Neural cell (in vitro differentiated cells): ENCODE measurements at regions not wholly inside any gene's neighbourhood (a gene's known extent, or its start where the extent isn't known, plus 50 kb on each side); places are given as distances from the start of the nearest gene placed in this dataset.

Source experiments
- H2AFZ ChIP-seq: fragments of 200-600, 300-800 bp; sonication (generic), shearing (Covaris generic); 2 replicates; pipeline ENCODE4 v1.6.0; 2014; ENCODE audit warnings: low read depth, mild to moderate bottlenecking, antibody characterized with exemption, low read length, moderate library complexity
- H3F3A ChIP-seq: fragments of 200-600 bp; shearing (Covaris generic); 2 replicates; pipeline ENCODE4 v1.6.1; 2016; ENCODE audit warnings: mild to moderate bottlenecking, moderate library complexity, mixed read lengths, antibody characterized with exemption, low read length; ENCODE audit not compliant: insufficient read depth, poor library complexity, severe bottlenecking
- H3K27ac ChIP-seq: fragments of 200-600, 300-800 bp; sonication (generic), shearing (Covaris generic); 2 replicates; pipeline ENCODE4 v1.5.1; 2014; ENCODE audit warnings: mild to moderate bottlenecking, low read length, moderate library complexity
- H3K27me3 ChIP-seq: fragments of 300-800, 200-600 bp; sonication (generic), shearing (Covaris generic); 2 replicates; pipeline ENCODE4 v1.6.0; 2014; ENCODE audit warnings: mild to moderate bottlenecking, low read depth, low read length, moderate library complexity; ENCODE audit not compliant: insufficient read depth
- H3K36me3 ChIP-seq: fragments of 300-800, 200-600 bp; sonication (generic), shearing (Covaris generic); 2 replicates; pipeline ENCODE4 v1.5.1; 2014; ENCODE audit warnings: mild to moderate bottlenecking, antibody characterized with exemption, low read length, moderate library complexity; ENCODE audit not compliant: insufficient read depth
- H3K4me2 ChIP-seq: fragments of 300-800, 200-600 bp; sonication (generic), shearing (Covaris generic); 2 replicates; pipeline ENCODE4 v1.6.0; 2014; ENCODE audit warnings: mild to moderate bottlenecking, low read length
- H3K4me3 ChIP-seq: fragments of 300-800, 200-600 bp; sonication (generic), shearing (Covaris generic); 2 replicates; pipeline ENCODE4 v1.5.1; 2014; ENCODE audit warnings: mild to moderate bottlenecking, low read length, moderate library complexity
- H3K79me2 ChIP-seq: fragments of 200-600 bp; shearing (Covaris generic); replicated peaks from 2 replicates; pipeline ENCODE4 v1.6.0; 2014; ENCODE audit warnings: mild to moderate bottlenecking, low read length, moderate library complexity; ENCODE audit not compliant: insufficient read depth
- H3K9ac ChIP-seq: fragments of 300-800, 200-600 bp; sonication (generic), shearing (Covaris generic); 2 replicates; pipeline ENCODE4 v1.6.1; 2016; ENCODE audit warnings: mild to moderate bottlenecking, low read length, mixed read lengths
- H3K9me2 ChIP-seq: fragments of 200-600 bp; shearing (Covaris generic); 2 replicates; pipeline ENCODE4 v1.6.1; 2016; ENCODE audit warnings: mild to moderate bottlenecking, low read length, mixed read lengths; ENCODE audit not compliant: insufficient read depth
- H3K9me3 ChIP-seq: fragments of 200-600, 300-800 bp; sonication (generic), shearing (Covaris generic); 2 replicates; pipeline ENCODE4 v1.6.1; 2016; ENCODE audit warnings: mild to moderate bottlenecking, mixed run types, low read length, moderate library complexity, mixed read lengths
- H4K20me1 ChIP-seq: fragments of 200-600 bp; shearing (Covaris generic); 2 replicates; pipeline ENCODE4 v1.6.1; 2016; ENCODE audit warnings: mild to moderate bottlenecking, mixed run types; ENCODE audit not compliant: insufficient read depth
- EP300 ChIP-seq: fragments of 450-650 bp; conservative IDR thresholded peaks from 2 replicates; pipeline ENCODE4 v1.6.1; 2014; ENCODE audit warnings: antibody characterized with exemption, mild to moderate bottlenecking, moderate library complexity; ENCODE audit not compliant: poor library complexity, severe bottlenecking
- EZH2 ChIP-seq: fragments of 200-600, 300-800 bp; shearing (Covaris generic), sonication (generic); IDR thresholded peaks from 2 replicates; pipeline ENCODE4 v1.6.1; 2014; ENCODE audit warnings: antibody characterized with exemption, low read length, borderline replicate concordance, mild to moderate bottlenecking; ENCODE audit not compliant: insufficient read depth, poor library complexity, severe bottlenecking
- MXI1 ChIP-seq: fragments of 450-650 bp; conservative IDR thresholded peaks from 2 replicates; pipeline ENCODE4 v1.6.1; 2014; ENCODE audit warnings: antibody characterized with exemption, mild to moderate bottlenecking; ENCODE audit not compliant: poor library complexity, severe bottlenecking
- POLR2AphosphoS5 ChIP-seq: IDR thresholded peaks from 2 replicates; pipeline ENCODE4 v1.6.1; 2012
- RAD21 ChIP-seq: fragments of 450-650 bp; conservative IDR thresholded peaks from 2 replicates; pipeline ENCODE4 v1.6.1; 2014; ENCODE audit warnings: antibody characterized with exemption, mild to moderate bottlenecking, moderate library complexity
- REST ChIP-seq: IDR thresholded peaks from 2 replicates; pipeline ENCODE4 v1.6.1; 2012; ENCODE audit warnings: borderline replicate concordance
- SMC3 ChIP-seq: fragments of 450-650 bp; conservative IDR thresholded peaks from 2 replicates; pipeline ENCODE4 v1.6.1; 2014; ENCODE audit warnings: antibody characterized with exemption, mild to moderate bottlenecking, moderate library complexity; ENCODE audit not compliant: poor library complexity
- TAF1 ChIP-seq: IDR thresholded peaks from 2 replicates; pipeline ENCODE4 v1.6.1; 2012; ENCODE audit warnings: low read depth
- TF ChIP-seq, protein P1 (sequence below): fragments of 450-650 bp; IDR thresholded peaks from 2 replicates; pipeline ENCODE4 v1.5.1; 2014; ENCODE audit warnings: antibody characterized with exemption, mild to moderate bottlenecking, moderate library complexity; ENCODE audit not compliant: poor library complexity, severe bottlenecking

- H3K36me3 ChIP-seq, result no peaks in the 10 kb centered on the region
- H3F3A ChIP-seq, result no peaks in the 10 kb centered on the region
- no peak overlapping the region for H3K4me2 ChIP-seq
- TF ChIP-seq REST, result no peak
- no peak for TF ChIP-seq EP300
- no peak for TF ChIP-seq POLR2AphosphoS5
- no peak overlapping the region for H3K9ac ChIP-seq
- no peak overlapping the region for H2AFZ ChIP-seq
- no peaks in the 10 kb centered on the region for H3K9me2 ChIP-seq
- no peaks in the 10 kb centered on the region for H3K27me3 ChIP-seq
- H3K4me3 ChIP-seq, result no peak overlapping the region
- no peaks in the 10 kb centered on the region for H4K20me1 ChIP-seq
- H3K79me2 ChIP-seq, result no peaks in the 10 kb centered on the region
- H3K9me3 ChIP-seq, result no peaks in the 10 kb centered on the region
- H3K27ac ChIP-seq, result no peak overlapping the region
Observed at GRCh38 chr10:7028809-7029166, 382.0 kb downstream of the SFMBT2 start.

DNA sequence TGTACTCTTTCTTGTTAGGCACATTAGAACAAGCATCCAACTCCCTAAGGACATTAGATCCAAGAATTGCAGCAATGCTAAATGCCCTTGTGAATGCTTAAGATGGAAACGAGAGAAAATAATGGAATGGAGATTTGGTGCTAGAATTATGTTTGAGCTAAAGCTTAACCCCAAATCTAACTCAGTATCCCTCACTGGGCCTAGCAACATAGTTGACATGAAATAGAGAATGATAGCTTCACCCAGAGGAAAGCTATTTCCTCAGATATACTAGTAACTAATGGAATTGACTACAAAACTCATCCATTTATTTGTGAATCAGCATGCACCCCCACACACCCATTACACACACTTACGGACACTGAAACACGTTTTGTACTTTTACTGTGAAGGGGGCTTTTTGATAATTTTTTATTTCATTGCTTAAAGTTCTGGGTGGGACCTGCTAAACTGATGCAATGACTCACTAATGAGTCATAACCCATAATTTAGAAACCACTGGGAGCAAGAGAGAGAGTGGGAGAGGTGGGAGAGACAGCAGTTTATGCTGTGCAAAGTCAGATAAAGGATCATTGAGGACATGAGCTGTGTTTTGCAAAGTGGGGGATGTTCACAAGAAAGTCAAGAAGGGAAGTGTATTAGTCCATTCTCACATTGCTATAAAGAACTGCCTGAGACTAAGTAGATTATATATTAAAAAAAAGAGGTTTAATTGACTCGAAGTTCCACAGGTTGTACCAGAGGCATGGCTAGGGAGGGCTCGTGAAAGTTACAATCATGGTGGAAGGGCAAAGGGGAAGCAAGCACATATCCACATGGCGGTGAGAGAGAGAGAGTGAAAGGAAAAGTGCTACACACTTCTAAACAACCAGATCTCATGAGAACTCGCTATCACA lies 382.7 kb downstream of the SFMBT2 start:
- no peak overlapping the region for H3K4me2 ChIP-seq
- no peak overlapping the region for H2AFZ ChIP-seq
- H3K27me3 ChIP-seq, result no peaks in the 10 kb centered on the region
- TF ChIP-seq POLR2AphosphoS5, result no peak
- H3K79me2 ChIP-seq, result no peaks in the 10 kb centered on the region
- no peak overlapping the region for H3K9ac ChIP-seq
- no peaks in the 10 kb centered on the region for H3F3A ChIP-seq
- no peaks in the 10 kb centered on the region for H3K9me2 ChIP-seq
- H4K20me1 ChIP-seq, result no peaks in the 10 kb centered on the region
- H3K36me3 ChIP-seq, result no peaks in the 10 kb centered on the region
- H3K9me3 ChIP-seq, result no peaks in the 10 kb centered on the region
- no peak overlapping the region for H3K27ac ChIP-seq
- H3K4me3 ChIP-seq, result no peak overlapping the region

DNA sequence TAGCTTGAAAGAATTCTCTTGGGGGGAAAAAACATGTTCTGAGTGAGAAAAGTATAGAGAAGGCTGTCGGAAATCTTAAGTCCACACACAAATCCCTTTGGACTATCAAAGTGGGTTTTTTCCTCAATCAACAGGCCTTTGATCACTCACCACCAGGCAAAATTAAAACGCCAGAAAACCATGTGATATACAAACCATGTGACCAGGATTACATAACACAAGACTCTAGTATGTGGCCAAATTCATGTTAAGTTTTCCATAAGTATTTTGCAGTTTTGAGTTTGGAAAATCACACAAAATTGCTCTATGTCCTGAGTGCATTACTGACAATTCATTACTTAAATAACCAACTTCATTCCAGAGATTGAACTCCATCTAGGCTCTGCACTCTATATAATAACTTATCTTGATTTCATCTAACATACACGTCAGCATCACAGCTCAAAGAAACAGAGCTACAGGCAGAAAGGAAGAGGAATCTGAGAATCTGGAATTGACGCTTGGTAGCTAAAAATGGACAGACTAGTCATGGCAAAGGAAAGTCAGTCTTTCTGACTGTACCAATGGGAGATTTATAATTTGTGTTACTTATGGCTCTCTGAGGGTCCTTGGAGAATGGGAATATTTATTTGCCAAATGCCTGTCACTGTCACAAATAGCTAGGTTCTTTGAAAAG lies 383.5 kb downstream of the SFMBT2 start:
- H3K9ac ChIP-seq, result no peak overlapping the region
- no peak overlapping the region for H2AFZ ChIP-seq
- H3K4me3 ChIP-seq, result no peak overlapping the region
- H3F3A ChIP-seq, result no peaks in the 10 kb centered on the region
- no peaks in the 10 kb centered on the region for H4K20me1 ChIP-seq
- no peaks in the 10 kb centered on the region for H3K9me2 ChIP-seq
- no peak overlapping the region for H3K27ac ChIP-seq
- no peaks in the 10 kb centered on the region for H3K27me3 ChIP-seq
- TF ChIP-seq POLR2AphosphoS5 (no peak), REST (no peak), EP300 (no peak), RAD21 (no peak), MXI1 (no peak), TAF1 (no peak), SMC3 (no peak), EZH2 (no peak)
- TF ChIP-seq, protein P1, sequence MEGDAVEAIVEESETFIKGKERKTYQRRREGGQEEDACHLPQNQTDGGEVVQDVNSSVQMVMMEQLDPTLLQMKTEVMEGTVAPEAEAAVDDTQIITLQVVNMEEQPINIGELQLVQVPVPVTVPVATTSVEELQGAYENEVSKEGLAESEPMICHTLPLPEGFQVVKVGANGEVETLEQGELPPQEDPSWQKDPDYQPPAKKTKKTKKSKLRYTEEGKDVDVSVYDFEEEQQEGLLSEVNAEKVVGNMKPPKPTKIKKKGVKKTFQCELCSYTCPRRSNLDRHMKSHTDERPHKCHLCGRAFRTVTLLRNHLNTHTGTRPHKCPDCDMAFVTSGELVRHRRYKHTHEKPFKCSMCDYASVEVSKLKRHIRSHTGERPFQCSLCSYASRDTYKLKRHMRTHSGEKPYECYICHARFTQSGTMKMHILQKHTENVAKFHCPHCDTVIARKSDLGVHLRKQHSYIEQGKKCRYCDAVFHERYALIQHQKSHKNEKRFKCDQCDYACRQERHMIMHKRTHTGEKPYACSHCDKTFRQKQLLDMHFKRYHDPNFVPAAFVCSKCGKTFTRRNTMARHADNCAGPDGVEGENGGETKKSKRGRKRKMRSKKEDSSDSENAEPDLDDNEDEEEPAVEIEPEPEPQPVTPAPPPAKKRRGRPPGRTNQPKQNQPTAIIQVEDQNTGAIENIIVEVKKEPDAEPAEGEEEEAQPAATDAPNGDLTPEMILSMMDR, result no peak
- no peaks in the 10 kb centered on the region for H3K9me3 ChIP-seq
- H3K4me2 ChIP-seq, result no peak overlapping the region
- H3K36me3 ChIP-seq, result no peaks in the 10 kb centered on the region
- H3K79me2 ChIP-seq, result no peaks in the 10 kb centered on the region
